ENCODE measurements at regions not wholly inside any gene's neighbourhood (a gene's known extent, or its start where the extent isn't known, plus 50 kb on each side); places are given as distances from the start of the nearest gene placed in this dataset.
"Not testable (repeated sequence)": the region's sequence is repeated elsewhere in the genome, so short reads cannot be mapped to it uniquely, and the experiment has no call there.

- no peak for DNase-seq
Measured at GRCh38 chr9:29063031-29063430, 1489.8 kb upstream of the C9orf72 start.

DNA sequence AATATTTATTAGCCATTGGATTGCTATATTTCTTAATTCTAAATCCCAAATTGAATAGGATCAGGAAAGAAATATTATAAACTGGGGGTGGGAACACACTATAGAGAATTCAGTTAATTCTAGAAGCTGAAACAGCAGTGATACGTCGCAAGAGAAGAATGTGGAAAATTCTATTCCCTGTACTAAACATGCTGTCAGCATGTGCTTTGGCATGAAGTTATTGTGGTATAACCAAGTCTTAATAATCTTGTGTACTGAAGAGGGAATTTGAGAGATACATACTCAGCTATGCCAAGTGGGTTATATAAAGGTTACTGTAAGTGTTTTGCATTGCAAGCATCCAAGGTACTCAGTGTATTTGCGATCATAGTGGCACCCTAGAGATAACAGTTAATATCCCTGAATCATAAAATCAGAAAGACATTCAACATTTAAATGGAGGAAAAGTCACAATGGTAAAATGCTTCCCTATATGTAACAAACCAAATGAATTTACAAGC, 1492.9 kb upstream of the C9orf72 start:
- no peak for DNase-seq

- DNase-seq, result no peak
Measured at GRCh38 chr9:29068461-29068860, 1495.2 kb upstream of the C9orf72 start.

DNA sequence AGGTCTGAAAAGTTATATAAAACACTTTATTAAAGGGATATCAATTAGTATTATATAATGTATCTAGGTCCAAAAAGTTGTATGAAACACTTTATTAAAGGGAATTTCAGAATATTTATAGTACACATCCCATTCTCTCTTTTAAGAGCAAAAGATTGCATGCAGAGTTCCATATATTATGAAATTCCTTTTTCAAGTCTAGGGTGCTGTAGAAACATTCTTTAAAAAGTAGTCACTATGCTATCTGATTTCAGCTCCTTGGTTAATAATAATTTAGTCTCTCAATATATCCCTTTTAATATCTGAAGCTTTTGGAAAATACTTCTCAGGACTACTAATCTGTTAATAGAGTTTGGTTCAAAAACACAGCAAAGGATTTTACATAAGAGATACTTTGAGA, 1496.1 kb upstream of the C9orf72 start:
- DNase-seq, result no peak

- DNase-seq, result no peak
Measured at GRCh38 chr9:29078063-29078666, 1504.9 kb upstream of the C9orf72 start.

DNA sequence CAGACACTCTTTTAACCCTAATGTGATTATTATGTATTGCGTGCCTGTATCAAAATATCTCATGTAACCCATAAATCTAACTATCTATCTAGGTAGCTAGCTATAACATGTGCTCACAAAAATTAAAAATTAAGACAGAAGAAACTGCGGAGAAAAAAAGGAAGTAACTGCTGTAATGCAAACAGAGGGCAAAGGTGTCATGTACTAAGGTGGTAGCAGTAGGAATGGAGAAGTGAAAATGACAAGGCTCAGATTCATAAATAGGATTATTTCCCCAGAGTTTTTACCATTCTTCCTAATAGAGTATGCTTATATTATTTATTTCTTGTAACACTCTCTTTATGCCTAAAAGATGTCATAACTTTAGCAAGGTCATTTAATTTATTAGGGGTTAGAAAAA, 1527.5 kb upstream of the C9orf72 start:
- DNase-seq, result no peak

DNA sequence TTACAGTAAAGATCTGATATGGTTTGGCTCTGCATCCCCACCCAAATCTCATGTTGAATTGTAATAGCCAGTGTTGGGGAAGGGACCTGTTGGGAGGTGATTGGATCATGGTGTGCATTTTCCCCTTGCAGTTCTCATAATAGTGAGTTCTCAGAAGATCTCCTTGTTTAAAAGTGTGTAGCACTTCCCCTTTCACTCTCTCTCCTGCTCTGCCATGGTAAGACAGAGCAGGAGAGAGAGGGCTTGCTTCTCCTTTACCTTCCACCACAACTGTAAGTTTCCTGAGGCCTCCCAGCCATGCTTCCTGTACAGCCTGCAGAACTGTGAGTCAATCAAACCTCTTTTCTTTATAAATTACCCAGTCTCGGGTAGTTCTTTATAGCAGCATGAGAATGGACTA, 1530.9 kb upstream of the C9orf72 start:
- DNase-seq, result not testable (repeated sequence)

DNA sequence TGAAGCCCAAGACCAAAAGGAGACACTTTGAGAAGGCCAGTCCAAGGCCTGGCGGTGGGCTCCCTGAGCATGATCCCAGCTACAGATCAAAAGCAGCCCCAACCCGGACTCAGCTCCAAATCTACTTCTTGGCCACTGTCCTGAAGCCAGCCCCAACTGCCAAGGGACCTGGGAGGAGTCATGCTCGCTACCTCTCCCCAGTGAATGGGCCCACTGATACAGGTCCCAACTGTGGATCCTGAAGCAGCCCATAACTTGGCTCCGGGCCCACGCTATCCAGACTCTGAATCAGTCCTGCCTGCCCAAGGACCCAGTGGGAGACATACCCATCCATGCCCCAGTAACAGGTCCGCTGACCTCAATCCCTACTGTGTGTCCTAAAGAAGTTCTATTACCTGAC, 1545.3 kb upstream of the C9orf72 start:
- DNase-seq, result no peak

GRCh38 chr9:29126783-29127182, 1553.5 kb upstream of the C9orf72 start:
- no peak for DNase-seq

DNA sequence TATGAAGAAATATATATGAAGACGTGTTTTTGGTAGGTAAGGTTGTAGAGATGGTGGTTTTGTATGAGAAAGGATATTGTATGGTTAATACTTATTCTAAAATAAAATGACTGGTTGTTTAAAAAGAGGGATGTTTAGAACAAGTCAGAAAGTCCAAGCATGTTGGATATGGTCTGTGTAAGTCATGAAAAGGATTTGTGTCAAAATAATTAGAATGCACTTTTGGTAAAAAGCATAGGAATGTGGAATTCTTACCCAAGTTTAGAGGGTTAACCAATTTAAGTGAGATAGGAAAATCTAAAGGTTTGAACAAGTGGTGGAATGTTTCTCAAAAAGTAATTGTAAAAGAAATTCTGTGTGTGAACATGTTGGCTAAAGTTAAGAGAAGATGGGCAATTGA, 1556.5 kb upstream of the C9orf72 start:
- no peak for DNase-seq

DNA sequence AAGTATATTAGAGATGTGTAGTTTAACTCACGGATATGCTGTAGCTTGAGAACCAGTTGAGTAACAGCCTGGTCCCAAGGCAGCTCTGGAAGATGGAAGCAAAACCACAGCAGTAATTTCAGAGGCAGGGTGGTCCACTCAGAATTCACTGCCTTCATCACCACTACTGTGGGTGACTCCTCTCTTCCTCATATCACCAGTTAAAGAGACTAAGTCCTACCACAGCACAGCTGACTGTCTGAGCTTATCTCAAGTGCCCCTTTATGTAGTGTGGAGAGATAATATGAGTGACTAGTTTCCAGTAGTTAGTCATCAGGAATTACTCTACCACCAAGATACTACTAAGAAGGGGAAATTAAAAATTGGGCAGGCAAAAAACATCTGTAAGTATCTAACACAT, 1571.2 kb upstream of the C9orf72 start:
- no peak for DNase-seq

DNA sequence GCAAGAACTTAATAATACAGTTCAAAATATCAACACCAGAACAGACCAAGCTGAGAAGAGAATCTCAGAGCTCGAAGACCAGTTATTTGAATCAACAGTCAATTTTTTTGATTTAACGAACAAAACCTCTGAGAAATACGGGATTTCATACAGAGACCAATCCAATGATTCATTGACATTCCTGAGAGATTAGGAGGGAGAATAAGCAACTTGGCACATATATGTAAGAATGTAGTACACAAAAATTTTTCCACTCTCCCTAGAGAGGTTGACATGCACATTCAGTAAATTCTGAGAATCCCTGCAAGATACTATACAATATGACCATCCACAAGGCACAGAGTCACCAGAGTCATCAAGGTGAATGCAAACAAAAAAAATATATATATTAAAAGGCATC, 1577.3 kb upstream of the C9orf72 start:
- no peak for DNase-seq

DNA sequence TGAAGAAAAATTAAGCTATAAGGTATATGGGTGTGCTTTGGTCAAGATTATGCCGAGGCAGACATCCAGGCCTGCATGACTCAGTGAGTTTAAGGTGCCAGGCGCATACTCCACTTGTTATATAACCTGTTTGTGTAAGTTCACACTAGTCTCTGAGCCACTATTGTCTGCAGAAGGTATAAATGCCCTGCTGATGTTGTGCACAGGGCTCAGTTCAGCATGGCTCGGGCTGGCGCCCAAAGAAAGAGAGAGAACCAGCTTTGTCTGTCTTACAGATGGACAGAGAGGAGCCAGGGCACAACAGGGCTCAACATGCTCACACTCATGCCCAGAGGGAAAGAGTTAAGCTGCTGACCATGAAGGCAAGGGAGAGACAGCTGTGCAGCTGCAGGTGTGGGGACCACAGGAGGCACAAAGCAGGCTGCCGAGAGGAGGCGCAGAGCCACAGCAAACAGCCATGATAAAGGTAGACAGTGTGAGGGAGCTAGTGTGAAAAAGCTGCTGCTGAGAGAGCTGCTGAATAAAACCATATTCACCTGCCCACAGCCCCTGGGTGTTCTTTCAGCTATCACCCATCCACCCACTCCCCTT, 1587.6 kb upstream of the C9orf72 start:
- DNase-seq, result no peak

DNA sequence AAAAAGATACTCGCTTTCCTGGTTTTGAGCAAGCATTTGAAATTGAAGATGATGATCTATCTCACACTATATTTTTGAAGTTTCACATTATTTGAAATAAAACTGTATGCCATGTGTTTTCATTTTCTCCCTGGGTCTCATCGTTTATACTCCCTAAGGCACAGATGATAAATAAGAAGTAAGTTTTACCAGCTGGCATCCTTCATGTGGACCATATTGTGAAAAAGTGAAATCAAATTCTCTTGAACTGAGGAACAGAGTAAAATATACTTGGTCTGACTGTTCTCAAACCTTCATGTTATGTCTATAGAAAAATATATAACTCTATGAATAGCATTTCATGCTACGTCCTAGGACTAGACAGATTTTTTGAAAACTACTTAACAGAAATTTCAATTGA, 1600.9 kb upstream of the C9orf72 start:
- no peak for DNase-seq

DNA sequence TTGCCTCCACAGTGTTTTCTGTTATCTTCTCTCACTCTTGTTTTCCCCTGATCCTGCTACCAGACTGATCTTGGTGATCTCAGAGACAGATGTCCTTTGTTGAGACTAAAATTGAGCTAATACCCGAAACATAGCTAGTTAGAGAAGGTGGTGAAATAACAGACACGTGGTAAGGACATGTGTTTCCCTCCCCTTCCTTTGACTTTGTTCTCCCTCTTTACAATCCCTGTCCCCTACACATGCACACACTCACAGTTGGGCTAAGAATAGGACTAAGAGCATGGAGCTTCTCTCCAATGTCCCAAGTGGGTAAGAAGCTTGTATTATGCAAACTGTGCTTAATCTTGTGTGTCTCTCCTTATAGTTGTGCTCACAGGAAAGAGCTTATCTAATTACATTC, 1603.0 kb upstream of the C9orf72 start:
- DNase-seq, result no peak

GRCh38 chr9:29176786-29177185, 1603.5 kb upstream of the C9orf72 start:
- DNase-seq, result no peak

GRCh38 chr9:29183971-29184370, 1610.7 kb upstream of the C9orf72 start:
- peak; percentile 43 for DNase-seq

- DNase-seq, result not testable (repeated sequence)
Measured at GRCh38 chr9:29188771-29189170, 1615.5 kb upstream of the C9orf72 start.

- not testable (repeated sequence) for DNase-seq
Measured at GRCh38 chr9:29189221-29189620, 1615.9 kb upstream of the C9orf72 start.

DNA sequence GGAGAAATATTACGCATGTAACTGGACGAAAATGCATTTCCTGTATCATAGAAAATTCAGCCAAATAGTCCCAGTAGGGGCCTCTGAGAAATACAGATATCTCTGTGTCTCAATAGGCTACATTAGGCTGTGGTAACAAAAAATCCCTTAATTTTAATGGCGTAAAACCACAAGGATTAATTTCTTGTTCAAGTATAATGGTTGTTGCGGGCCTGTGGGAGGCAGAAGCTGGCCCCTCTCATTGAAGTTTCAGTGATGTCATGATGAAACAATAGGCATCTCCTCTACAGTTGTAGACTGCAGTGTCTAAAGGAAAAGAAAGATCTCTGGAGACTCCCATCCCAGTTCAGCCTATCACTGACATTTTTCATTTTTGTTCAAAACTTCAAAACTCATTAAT, 1625.6 kb upstream of the C9orf72 start:
- DNase-seq, result no peak

DNA sequence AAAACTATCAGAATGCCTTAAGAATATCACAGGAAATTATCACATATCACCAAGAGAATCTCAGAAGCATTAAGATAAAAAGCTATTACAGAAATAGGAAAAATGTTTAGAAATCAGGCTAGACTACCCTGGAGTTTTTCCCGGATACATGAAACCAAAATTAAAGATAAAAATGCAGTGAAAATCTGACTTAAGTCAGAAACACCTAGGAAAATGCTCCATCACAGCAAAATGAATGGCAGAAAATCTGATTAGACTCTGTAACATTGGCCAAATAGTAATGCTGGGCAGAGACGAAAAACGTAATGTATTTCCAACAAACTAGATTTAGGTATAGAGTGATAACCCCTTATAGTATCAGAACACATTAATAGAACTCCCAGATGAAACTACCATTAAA, 1626.7 kb upstream of the C9orf72 start:
- DNase-seq, result no peak

DNA sequence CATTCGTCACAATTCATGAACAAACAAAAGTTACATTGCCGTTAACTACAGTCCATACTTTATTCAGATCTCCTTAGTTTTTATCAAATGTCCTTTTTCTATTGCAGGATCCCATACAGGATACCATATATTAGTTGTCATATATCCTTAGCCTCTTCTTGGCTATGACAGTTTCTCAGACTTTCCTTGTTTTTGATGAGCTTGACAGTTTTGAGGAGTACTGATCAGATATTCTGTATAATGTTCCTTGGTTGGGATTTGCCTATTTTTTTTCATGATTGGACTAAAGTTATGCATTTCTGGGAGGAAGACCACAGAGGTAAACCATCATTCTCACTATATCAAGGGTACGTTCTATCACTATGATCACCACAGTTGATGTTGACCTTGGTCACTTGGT, 1627.4 kb upstream of the C9orf72 start:
- DNase-seq, result no peak

DNA sequence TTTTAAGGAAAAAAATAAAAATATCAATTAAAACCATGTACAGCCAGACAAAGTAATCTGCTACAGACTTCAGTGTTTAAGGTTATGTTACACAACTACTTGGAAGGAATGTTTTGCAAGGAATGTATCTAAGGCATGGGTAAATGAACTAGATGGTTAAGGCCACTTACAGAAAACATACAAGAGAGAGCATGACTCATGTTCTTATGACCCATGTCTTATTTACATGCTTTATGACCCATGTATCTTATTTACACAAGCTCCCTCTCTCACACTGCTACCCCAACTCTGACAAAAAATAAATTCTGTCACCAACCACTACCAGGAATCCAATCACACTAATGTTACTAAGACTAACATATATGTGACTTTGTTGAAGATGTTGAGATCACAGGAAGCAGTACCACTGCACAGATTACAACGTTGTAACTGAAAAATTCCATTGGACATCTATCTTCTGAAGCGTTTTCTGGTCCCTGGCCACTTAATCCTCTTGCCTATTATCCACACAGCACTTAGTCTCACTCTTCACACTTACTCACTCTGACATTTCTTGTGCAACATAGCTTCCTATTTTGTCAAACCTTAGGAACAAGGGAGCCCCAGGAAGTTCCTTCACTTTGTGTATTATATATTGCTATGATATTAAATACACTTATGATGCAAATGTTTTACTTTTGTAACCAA, 1630.1 kb upstream of the C9orf72 start:
- no peak for DNase-seq

DNA sequence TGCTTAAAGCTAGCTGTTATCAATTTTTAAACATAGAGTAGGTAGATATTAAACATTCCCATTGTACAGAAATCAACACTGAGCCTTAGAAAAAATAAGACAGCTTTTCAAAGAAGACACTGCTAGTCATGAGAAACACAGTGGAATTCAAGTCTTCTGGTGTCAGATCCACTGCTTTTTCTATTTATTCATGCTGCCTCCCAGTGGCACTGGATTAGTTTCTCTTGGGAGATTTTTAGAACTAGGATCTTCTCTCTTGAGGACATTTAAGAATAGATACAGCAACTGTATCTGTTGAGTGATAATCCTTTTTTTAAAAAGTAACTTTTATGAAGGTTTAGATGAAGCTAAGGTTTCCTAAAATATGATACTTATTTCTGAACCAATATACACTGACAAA, 1635.4 kb upstream of the C9orf72 start:
- peak; percentile 69 for DNase-seq

All from NCI-H446 treated with DMSO at 0.1 percent for 48 hours (cell line).